SK-N-SH treated with all-trans-retinoic acid at 6 μM for 48 hours (cell line): ENCODE measurements at regions not wholly inside any gene's neighbourhood (a gene's known extent, or its start where the extent isn't known, plus 50 kb on each side); places are given as distances from the start of the nearest gene placed in this dataset.

Experiments used
- ARNTL ChIP-seq: fragments of 450-650 bp; formaldehyde crosslinking; IDR thresholded peaks from 2 replicates; pipeline ENCODE4 v1.5.0; 2020; ENCODE audit warnings: low read depth, mild to moderate bottlenecking, moderate library complexity, borderline replicate concordance
- BACH2 ChIP-seq: fragments of 250-450 bp; sonication (Bioruptor Pico); IDR thresholded peaks from 2 replicates; pipeline ENCODE4 v1.9.0; 2021; ENCODE audit warnings: mild to moderate bottlenecking, borderline replicate concordance
- CSRNP3 ChIP-seq: fragments of 250-450 bp; sonication (Bioruptor Pico); IDR thresholded peaks from 2 replicates; pipeline ENCODE4 v1.5.1; 2021; ENCODE audit warnings: mild to moderate bottlenecking, moderate library complexity
- OSR1 ChIP-seq: fragments of 250-450 bp; sonication (Bioruptor Pico); IDR thresholded peaks from 2 replicates; pipeline ENCODE4 v1.8.0; 2022; ENCODE audit warnings: moderate library complexity, mild to moderate bottlenecking, inconsistent platforms
- PPARA ChIP-seq: fragments of 250-450 bp; sonication (Bioruptor Pico); IDR thresholded peaks from 2 replicates; pipeline ENCODE4 v1.5.0; 2020; ENCODE audit warnings: mild to moderate bottlenecking, borderline replicate concordance
- RARB ChIP-seq: fragments of 250-450 bp; sonication (Bioruptor Pico); IDR thresholded peaks from 2 replicates; pipeline ENCODE4 v1.8.0; 2021; ENCODE audit warnings: mild to moderate bottlenecking, moderate library complexity
- TCF4 ChIP-seq: fragments of 250-450 bp; sonication (Bioruptor Pico); IDR thresholded peaks from 2 replicates; pipeline ENCODE4 v1.8.0; 2021; ENCODE audit warnings: mild to moderate bottlenecking, moderate library complexity, borderline replicate concordance
- TOX ChIP-seq: fragments of 250-450 bp; sonication (Bioruptor Pico); IDR thresholded peaks from 2 replicates; pipeline ENCODE4 v1.8.0; 2021; ENCODE audit warnings: mild to moderate bottlenecking, moderate library complexity, borderline replicate concordance
- ZFP3 ChIP-seq: fragments of 250-450 bp; sonication (Bioruptor Pico); IDR thresholded peaks from 2 replicates; pipeline ENCODE4 v1.5.0; 2020; ENCODE audit warnings: mild to moderate bottlenecking, moderate library complexity
- ZNF565 ChIP-seq: fragments of 450-650 bp; formaldehyde crosslinking; conservative IDR thresholded peaks from 2 replicates; pipeline ENCODE4 v1.5.0; 2020; ENCODE audit warnings: low read depth, mild to moderate bottlenecking, moderate library complexity
- ZNF70 ChIP-seq: fragments of 450-650 bp; formaldehyde crosslinking; IDR thresholded peaks from 2 replicates; pipeline ENCODE4 v1.5.0; 2020; ENCODE audit warnings: mild to moderate bottlenecking, moderate library complexity
- ZNF8 ChIP-seq: fragments of 450-650 bp; formaldehyde crosslinking; IDR thresholded peaks from 2 replicates; pipeline ENCODE4 v1.5.0; 2020; ENCODE audit warnings: mild to moderate bottlenecking, moderate library complexity
- TF ChIP-seq, protein P1 (sequence below): fragments of 250-450 bp; sonication (Bioruptor Pico); IDR thresholded peaks from 2 replicates; pipeline ENCODE4 v1.5.1; 2020; ENCODE audit warnings: low read depth, mild to moderate bottlenecking, moderate library complexity
- TF ChIP-seq, protein P2 (sequence below): fragments of 250-450 bp; sonication (Bioruptor Pico); IDR thresholded peaks from 2 replicates; pipeline ENCODE4 v1.8.0; 2020; ENCODE audit warnings: mild to moderate bottlenecking, moderate library complexity, borderline replicate concordance

- TF ChIP-seq, protein P1, sequence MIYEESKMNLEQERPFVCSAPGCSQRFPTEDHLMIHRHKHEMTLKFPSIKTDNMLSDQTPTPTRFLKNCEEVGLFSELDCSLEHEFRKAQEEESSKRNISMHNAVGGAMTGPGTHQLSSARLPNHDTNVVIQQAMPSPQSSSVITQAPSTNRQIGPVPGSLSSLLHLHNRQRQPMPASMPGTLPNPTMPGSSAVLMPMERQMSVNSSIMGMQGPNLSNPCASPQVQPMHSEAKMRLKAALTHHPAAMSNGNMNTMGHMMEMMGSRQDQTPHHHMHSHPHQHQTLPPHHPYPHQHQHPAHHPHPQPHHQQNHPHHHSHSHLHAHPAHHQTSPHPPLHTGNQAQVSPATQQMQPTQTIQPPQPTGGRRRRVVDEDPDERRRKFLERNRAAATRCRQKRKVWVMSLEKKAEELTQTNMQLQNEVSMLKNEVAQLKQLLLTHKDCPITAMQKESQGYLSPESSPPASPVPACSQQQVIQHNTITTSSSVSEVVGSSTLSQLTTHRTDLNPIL (CRISPR knock-in tag), result no peak
- no peak for TF ChIP-seq ZNF70 (CRISPR knock-in tag)
- no peak for TF ChIP-seq RARB
- no peak for TF ChIP-seq PPARA (CRISPR knock-in tag)
- TF ChIP-seq, protein P2, sequence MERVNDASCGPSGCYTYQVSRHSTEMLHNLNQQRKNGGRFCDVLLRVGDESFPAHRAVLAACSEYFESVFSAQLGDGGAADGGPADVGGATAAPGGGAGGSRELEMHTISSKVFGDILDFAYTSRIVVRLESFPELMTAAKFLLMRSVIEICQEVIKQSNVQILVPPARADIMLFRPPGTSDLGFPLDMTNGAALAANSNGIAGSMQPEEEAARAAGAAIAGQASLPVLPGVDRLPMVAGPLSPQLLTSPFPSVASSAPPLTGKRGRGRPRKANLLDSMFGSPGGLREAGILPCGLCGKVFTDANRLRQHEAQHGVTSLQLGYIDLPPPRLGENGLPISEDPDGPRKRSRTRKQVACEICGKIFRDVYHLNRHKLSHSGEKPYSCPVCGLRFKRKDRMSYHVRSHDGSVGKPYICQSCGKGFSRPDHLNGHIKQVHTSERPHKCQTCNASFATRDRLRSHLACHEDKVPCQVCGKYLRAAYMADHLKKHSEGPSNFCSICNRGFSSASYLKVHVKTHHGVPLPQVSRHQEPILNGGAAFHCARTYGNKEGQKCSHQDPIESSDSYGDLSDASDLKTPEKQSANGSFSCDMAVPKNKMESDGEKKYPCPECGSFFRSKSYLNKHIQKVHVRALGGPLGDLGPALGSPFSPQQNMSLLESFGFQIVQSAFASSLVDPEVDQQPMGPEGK (CRISPR knock-in tag), result no peak
- no peak for TF ChIP-seq TOX (CRISPR knock-in tag)
- no peak for TF ChIP-seq BACH2
- TF ChIP-seq OSR1 (CRISPR knock-in tag), result no peak
- TF ChIP-seq ARNTL (CRISPR knock-in tag), result no peak
- TF ChIP-seq ZNF8 (CRISPR knock-in tag), result no peak
- TF ChIP-seq ZFP3, result no peak
- TF ChIP-seq CSRNP3 (CRISPR knock-in tag), result no peak
- no peak for TF ChIP-seq ZNF565 (CRISPR knock-in tag)
- TF ChIP-seq TCF4, result no peak
These were observed 134.1 kb downstream of the CDC42EP3 start for GRCh38 chr2:37537316-37537715.
